DND-41 (cell line): ENCODE measurements at regions not wholly inside any gene's neighbourhood (a gene's known extent, or its start where the extent isn't known, plus 50 kb on each side); places are given as distances from the start of the nearest gene placed in this dataset.
A peak's percentile ranks its signal among the peaks of the same experiment; 100 is the strongest.

Experiments
- ATAC-seq: fragments of 200-7000 bp; cut with Tn5 transposase; 3 replicates; pipeline ENCODE4 v1.9.1; 2021; ENCODE audit warnings: low read depth; ENCODE audit not compliant: insufficient read depth
- DNase-seq: peaks from one replicate; pipeline ENCODE4 v3.0.0-alpha.2; 2020
- H2AFZ ChIP-seq: 2 replicates; pipeline ENCODE4 v1.6.0; 2012; ENCODE audit warnings: low read depth, low read length
- H3K27ac ChIP-seq: 2 replicates; pipeline ENCODE4 v1.5.1; 2012; ENCODE audit warnings: low read length, inconsistent platforms
- H3K27me3 ChIP-seq: fragments of 200-600 bp; sonication (generic); 2 replicates; pipeline ENCODE4 v1.6.0; 2012; ENCODE audit warnings: low read length, mild to moderate bottlenecking, inconsistent platforms; ENCODE audit not compliant: insufficient read depth, poor library complexity
- H3K36me3 ChIP-seq: 2 replicates; pipeline ENCODE4 v1.5.1; 2012; ENCODE audit warnings: low read length, inconsistent platforms; ENCODE audit not compliant: insufficient read depth
- H3K4me1 ChIP-seq: 2 replicates; pipeline ENCODE4 v1.5.1; 2012; ENCODE audit warnings: mild to moderate bottlenecking, low read length; ENCODE audit not compliant: insufficient read depth
- H3K4me2 ChIP-seq: 2 replicates; pipeline ENCODE4 v1.6.0; 2012; ENCODE audit warnings: mild to moderate bottlenecking, moderate library complexity, low read length, inconsistent platforms; ENCODE audit not compliant: insufficient read depth
- H3K4me3 ChIP-seq, 2 experiments: fragments of 200-600 bp in 1 of 2; shearing (Covaris generic) in 1 of 2; 2 replicates each; pipeline ENCODE4 v1.5.1; 2012 to 2016; ENCODE audit warnings: inconsistent platforms in 2 of 2, low read length in 2 of 2, mild to moderate bottlenecking in 2 of 2, low read depth in 1 of 2, moderate library complexity in 1 of 2
- H3K79me2 ChIP-seq: 2 replicates; pipeline ENCODE4 v1.6.0; 2012; ENCODE audit warnings: low read length, inconsistent platforms; ENCODE audit not compliant: insufficient read depth
- H3K9ac ChIP-seq: 2 replicates; pipeline ENCODE4 v1.6.0; 2012; ENCODE audit warnings: low read depth, mild to moderate bottlenecking, inconsistent platforms, low read length, moderate library complexity
- H3K9me3 ChIP-seq: 2 replicates; pipeline ENCODE4 v1.5.1; 2012; ENCODE audit warnings: low read length, moderate library complexity, mild to moderate bottlenecking, inconsistent platforms; ENCODE audit not compliant: insufficient read depth, severe bottlenecking
- H4K20me1 ChIP-seq: 2 replicates; pipeline ENCODE4 v1.6.0; 2012; ENCODE audit warnings: low read length; ENCODE audit not compliant: insufficient read depth
- CTCF ChIP-seq: IDR thresholded peaks from 2 replicates; pipeline ENCODE4 v1.5.1; 2012; ENCODE audit warnings: borderline replicate concordance, low read length, moderate library complexity, mild to moderate bottlenecking; ENCODE audit not compliant: poor library complexity, severe bottlenecking; ENCODE audit errors: extremely low read depth
- EZH2 ChIP-seq: IDR thresholded peaks from 3 replicates; pipeline ENCODE4 v1.6.1; 2012; ENCODE audit warnings: borderline replicate concordance, low read depth, mild to moderate bottlenecking, moderate library complexity, low read length, inconsistent platforms; ENCODE audit not compliant: severe bottlenecking

DNA sequence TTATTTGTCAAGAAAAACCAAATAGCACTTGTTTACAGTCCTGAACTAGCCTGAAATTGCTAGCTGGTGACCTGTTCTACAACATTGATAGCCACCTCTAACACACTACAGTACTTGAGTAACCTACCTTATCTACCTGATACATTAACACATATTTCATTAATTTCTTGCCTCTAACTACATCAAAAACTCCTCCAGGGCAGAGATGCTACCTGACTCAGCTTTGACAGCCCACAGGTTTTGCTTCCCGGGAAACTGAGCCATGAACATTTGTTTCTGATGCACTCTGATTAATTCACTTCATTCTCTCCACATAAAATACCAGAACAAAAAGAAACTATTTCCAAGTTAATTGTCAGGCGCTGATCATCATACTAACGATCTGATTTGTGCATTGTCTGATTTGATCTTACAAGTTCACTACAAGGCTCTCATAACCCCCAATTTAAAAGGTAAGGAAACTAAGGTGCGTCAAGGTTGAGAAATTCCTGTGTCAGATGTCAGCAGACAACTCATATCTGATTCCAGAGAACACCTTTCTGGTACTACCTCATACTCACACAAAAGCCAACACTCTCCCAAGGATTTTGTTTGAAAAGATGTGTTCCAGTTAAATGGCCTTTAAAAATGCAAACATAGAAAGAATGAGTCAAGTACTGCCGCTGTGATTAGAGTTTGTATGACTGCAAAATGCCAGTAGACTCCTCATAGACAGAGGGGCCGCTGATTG lies 768.7 kb downstream of the BCL11B start:
- no peak overlapping the region for H3K4me3 ChIP-seq
- no peak overlapping the region for H2AFZ ChIP-seq
- DNase-seq (no peak), ATAC-seq (no peak)
- no peak overlapping the region for H3K9ac ChIP-seq
- TF ChIP-seq EZH2, result no peak
- TF ChIP-seq CTCF, result no peak
- H3K4me1 ChIP-seq, result no peaks in the 10 kb centered on the region
- no peaks in the 10 kb centered on the region for H3K9me3 ChIP-seq
- H4K20me1 ChIP-seq, result no peaks in the 10 kb centered on the region
- H3K79me2 ChIP-seq, result no peaks in the 10 kb centered on the region
- no peak overlapping the region for H3K27ac ChIP-seq
- no peak overlapping the region for H3K4me2 ChIP-seq
- H3K36me3 ChIP-seq, result no peaks in the 10 kb centered on the region
- no peaks in the 10 kb centered on the region for H3K27me3 ChIP-seq

- Histone ChIP-seq H3K27ac (no peak overlapping the region), H3K9ac (no peak overlapping the region), H3K79me2 (no peaks in the 10 kb centered on the region), H3K27me3 (no peaks in the 10 kb centered on the region), H4K20me1 (no peaks in the 10 kb centered on the region), H3K4me1 (peaks cover 31% of the 10 kb centered on the region), H3K4me2 (no peak overlapping the region), H2AFZ (no peak overlapping the region), H3K9me3 (no peaks in the 10 kb centered on the region), H3K4me3 (no peak overlapping the region), H3K36me3 (no peaks in the 10 kb centered on the region)
- no peak for ATAC-seq
- DNase-seq, result no peak
- TF ChIP-seq EZH2 (no peak), CTCF (no peak)
Measured at GRCh38 chr14:98507264-98507663, 764.7 kb downstream of the BCL11B start.

GRCh38 chr14:98510392-98510791 lies 761.6 kb downstream of the BCL11B start:
- Histone ChIP-seq H4K20me1 (no peaks in the 10 kb centered on the region), H3K4me2 (peak overlapping the region; percentile 29), H3K27me3 (no peaks in the 10 kb centered on the region), H3K4me3 (peak overlapping the region in 1 of 2 experiments; percentile 16; a peak in 1 of 4 replicates), H3K4me1 (peaks cover 42% of the 10 kb centered on the region), H3K9me3 (no peaks in the 10 kb centered on the region), H3K79me2 (no peaks in the 10 kb centered on the region), H3K9ac (peak overlapping the region; percentile 23; the same call in 1 of the 2 replicates), H2AFZ (peak overlapping the region; percentile 56), H3K36me3 (no peaks in the 10 kb centered on the region), H3K27ac (peak overlapping the region; percentile 75)
- no peak for TF ChIP-seq CTCF
- TF ChIP-seq EZH2, result no peak
- ATAC-seq (peak; percentile 72), DNase-seq (peak; percentile 12)
